ENCODE measurements at regions not wholly inside any gene's neighbourhood (a gene's known extent, or its start where the extent isn't known, plus 50 kb on each side); places are given as distances from the start of the nearest gene placed in this dataset.

GRCh38 chr13:77838271-77838670 lies 80.4 kb downstream of the EDNRB start:
- TF ChIP-seq CTCF (IDR thresholded peaks at IDR 0.05), result no peak
- no peaks in the 10 kb centered on the region for H3K4me1 ChIP-seq (ENCODE audit: low read depth)
- no peak overlapping the region for H3K4me3 ChIP-seq
- no peaks in the 10 kb centered on the region for H3K9me3 ChIP-seq
- no peak for DNase-seq
- intact Hi-C loops (cut with DNase I, micrococcal nuclease), result no loop called here
- H3K36me3 ChIP-seq (ENCODE audit: low read depth), result no peaks in the 10 kb centered on the region
- ATAC-seq, result no peak

DNA sequence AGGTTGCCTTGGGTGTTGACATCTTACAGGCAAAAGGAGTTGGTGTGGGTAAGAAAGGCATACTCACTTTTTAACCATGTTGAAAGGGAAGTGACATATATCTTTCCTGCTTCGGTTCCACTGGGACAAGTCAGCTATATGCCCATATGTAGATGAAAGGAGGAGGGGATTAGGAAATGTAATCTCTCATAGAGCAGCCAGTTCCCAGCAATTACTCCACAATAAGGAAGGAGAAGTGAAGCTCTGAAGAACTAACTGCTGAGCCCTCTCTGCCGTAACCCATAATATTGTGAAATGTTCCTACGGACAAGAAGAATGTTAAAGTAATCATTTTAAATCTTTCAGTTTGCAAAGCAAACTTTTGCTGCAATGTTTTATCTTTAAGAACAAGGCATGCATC lies 82.2 kb downstream of the EDNRB start:
- Histone ChIP-seq H3K4me3 (no peak overlapping the region), H3K9me3 (no peaks in the 10 kb centered on the region), H3K4me1 (ENCODE audit: low read depth) (no peaks in the 10 kb centered on the region), H3K36me3 (ENCODE audit: low read depth) (no peaks in the 10 kb centered on the region)
- intact Hi-C loops (cut with DNase I, micrococcal nuclease), result no loop called here
- no peak for DNase-seq
- no peak for TF ChIP-seq CTCF (IDR thresholded peaks at IDR 0.05)
- peak; percentile 52 for ATAC-seq

DNA sequence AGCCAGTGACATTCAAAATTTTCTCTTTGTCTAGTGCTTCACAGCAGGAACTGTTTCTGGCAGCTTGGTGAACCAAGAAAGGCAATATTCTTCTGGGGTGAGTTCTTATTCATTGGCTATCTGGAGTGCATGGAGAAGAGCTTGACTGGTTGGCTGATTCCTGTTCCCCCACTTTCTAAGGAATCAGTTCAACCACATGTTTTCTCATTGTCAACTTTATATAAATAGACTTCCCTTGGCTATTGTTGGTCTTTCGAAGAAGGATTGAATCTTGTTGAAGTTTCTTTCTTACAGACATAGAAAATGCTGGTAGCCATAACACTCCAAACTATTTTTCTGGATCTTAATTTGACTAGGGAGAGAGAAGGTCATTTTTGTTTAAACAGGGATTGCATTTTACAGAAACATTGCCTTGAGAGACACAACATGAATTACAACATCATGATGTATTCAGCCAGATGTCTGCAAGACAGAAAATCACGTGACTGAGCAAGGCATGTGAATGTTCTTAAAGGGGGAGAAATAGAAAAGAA lies 85.2 kb downstream of the EDNRB start:
- Histone ChIP-seq H3K4me1 (ENCODE audit: low read depth) (no peaks in the 10 kb centered on the region), H3K4me3 (no peak overlapping the region), H3K9me3 (no peaks in the 10 kb centered on the region), H3K36me3 (ENCODE audit: low read depth) (no peaks in the 10 kb centered on the region)
- DNase-seq, result peak in 1 of 3 donors; percentile 13
- TF ChIP-seq CTCF (IDR thresholded peaks at IDR 0.05), result no peak
- intact Hi-C loops (cut with DNase I, micrococcal nuclease), result no loop called here
- ATAC-seq, result peak; percentile 18

- no peak for DNase-seq
These were observed 86.1 kb downstream of the EDNRB start for GRCh38 chr13:77832339-77833100.

DNA sequence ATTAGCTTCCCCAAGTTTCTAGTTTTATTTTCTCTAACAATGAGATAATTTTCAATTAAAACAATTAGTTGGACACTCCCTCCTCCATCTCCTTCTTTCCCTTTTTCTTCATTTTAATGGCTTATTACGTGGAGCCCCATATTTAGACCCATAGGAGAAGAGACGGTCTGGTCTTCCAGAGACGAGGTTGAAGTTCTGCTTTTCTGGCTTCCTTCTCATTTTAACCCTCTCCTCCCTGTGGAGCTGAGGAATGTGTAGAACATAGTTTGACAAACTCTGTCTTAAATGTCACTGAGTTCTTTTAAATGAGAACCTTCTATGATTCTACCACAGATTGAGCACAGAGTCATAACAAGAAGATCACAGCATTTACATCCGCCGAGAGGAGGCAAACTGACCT lies 86.8 kb downstream of the EDNRB start:
- intact Hi-C loops (cut with DNase I, micrococcal nuclease), result no loop called here
- H3K9me3 ChIP-seq, result no peaks in the 10 kb centered on the region
- ATAC-seq (no peak), DNase-seq (no peak)
- no peak for TF ChIP-seq CTCF (IDR thresholded peaks at IDR 0.05)
- H3K36me3 ChIP-seq (ENCODE audit: low read depth), result no peaks in the 10 kb centered on the region
- H3K4me1 ChIP-seq (ENCODE audit: low read depth), result no peaks in the 10 kb centered on the region
- H3K4me3 ChIP-seq, result no peak overlapping the region

More at GRCh38 chr13:77832339-77833100, 86.1 kb downstream of the EDNRB start:
- Histone ChIP-seq H3K4me1 (ENCODE audit: low read depth) (no peaks in the 10 kb centered on the region), H3K4me3 (no peak overlapping the region), H3K9me3 (no peaks in the 10 kb centered on the region), H3K36me3 (ENCODE audit: low read depth) (no peaks in the 10 kb centered on the region)
- intact Hi-C loops (cut with DNase I, micrococcal nuclease), result no loop called here
- no peak for TF ChIP-seq CTCF (IDR thresholded peaks at IDR 0.05)
- no peak for ATAC-seq

All from mucosa of descending colon (tissue), 3 donors.